Activated gamma-delta T cell (primary cell): ENCODE measurements at regions not wholly inside any gene's neighbourhood (a gene's known extent, or its start where the extent isn't known, plus 50 kb on each side); places are given as distances from the start of the nearest gene placed in this dataset.
"Not testable (repeated sequence)": the region's sequence is repeated elsewhere in the genome, so short reads cannot be mapped to it uniquely, and the experiment has no call there.

Experiments used
- DNase-seq: peaks from one replicate; lab custom pipeline; 2025; lab: John Stamatoyannopoulos, UW

DNA sequence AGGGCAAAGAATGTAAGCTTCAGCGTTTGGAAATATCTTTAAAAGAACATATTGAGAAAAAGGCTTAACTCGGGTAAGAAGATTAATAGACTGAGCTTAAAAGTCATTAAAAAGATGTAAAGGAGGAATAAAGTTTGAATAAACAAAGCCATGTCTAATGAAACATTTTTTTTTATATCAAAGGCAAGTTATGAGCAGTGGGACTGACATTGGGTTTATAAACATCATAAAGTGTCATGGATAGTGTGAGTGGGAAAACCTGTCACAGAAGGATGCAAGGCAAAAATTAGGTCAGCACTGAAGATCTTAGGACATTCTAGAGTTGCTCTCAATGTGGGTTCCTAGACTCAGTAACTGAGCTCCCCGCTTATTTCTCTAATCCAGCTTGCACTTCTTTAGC, 438.0 kb upstream of the CDH11 start:
- no peak for DNase-seq

DNA sequence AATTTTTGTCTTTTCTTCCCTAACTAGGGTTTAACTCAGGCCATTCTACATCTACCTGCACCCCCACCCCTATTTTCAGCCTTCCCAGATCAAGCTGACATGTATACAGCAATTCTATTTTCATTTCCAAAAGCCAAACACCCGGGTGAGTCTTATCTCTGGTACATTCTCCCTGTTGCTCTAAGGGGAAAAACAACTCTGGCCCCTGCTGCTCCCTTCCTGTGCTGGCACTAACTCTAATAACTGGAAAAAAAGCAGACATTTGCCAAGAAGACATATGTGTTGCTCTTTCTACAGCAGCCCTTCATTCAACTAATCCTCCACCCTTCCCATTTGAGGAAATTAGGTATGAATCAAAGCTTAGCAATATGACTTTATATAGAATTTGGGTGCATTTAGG, 427.8 kb upstream of the CDH11 start:
- DNase-seq, result not testable (repeated sequence)

DNA sequence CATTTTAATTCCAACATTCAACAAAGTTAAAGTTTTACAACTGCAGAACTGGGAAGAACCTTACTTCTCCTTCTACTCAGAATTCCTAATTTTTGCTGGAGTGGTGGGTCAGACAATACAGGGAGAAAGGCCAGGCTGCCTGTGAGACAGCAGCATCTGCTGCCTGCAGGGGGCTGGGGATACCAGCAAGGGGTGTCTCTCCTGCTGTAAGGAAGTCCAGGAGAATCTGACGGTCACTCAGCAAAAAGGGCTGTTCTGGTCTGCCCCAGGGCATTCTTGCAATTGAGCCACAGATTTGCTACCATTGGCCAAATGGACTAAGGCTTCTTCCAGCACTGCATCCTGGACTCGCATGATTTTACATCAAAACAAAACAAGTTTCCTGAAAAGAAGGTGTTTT, 426.6 kb upstream of the CDH11 start:
- no peak for DNase-seq

DNA sequence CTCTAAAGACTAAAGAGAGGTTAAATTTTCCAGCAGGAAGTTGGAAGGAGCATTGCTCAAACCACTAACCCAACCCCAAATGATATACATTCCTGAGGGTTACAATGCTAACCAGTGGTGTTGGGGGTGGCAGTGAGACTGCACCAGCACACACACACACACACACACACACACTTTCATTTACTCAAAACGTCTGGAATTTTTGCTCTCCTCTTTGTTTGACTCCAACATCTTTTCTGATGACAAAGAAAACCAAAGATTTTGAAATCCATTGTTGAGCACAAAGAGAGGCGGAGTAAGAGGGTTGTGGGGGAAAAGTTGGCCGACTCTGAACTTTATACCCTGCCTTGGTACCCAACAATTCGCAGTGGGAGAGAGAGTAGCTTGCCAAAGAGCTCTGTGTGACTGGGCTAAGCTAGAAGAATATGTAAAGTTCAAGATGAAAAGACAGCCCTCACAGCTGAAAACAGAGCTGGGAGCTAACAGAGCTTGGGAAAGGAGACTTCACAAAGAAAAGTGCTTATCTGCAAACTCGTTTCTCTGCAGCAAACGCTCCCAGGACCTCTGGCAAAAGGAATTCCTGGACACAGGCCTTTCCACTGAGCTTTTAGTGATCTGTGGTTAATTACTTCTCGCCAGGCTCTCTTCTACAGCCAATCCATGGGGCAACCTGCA, 426.0 kb upstream of the CDH11 start:
- DNase-seq, result no peak

DNA sequence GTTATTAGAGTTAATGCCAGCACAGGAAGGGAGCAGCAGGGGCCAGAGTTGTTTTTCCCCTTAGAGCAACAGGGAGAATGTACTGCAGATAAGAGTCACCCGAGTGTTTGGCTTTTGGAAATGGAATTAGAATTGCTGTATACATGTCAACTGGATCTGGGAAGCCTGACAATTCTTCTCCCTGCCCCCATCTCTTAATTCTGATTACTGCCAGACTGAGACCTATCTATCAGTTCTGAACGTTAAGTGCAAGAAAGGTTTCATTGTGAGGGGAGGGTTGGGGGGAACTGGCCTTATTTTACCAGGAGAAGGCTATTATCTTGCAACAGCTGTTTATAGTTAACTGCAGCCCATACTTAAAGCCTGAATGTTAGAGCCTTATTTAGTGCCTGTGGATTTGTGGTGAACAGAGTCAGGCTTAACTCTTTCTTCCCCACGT, 424.5 kb upstream of the CDH11 start:
- DNase-seq, result no peak

DNA sequence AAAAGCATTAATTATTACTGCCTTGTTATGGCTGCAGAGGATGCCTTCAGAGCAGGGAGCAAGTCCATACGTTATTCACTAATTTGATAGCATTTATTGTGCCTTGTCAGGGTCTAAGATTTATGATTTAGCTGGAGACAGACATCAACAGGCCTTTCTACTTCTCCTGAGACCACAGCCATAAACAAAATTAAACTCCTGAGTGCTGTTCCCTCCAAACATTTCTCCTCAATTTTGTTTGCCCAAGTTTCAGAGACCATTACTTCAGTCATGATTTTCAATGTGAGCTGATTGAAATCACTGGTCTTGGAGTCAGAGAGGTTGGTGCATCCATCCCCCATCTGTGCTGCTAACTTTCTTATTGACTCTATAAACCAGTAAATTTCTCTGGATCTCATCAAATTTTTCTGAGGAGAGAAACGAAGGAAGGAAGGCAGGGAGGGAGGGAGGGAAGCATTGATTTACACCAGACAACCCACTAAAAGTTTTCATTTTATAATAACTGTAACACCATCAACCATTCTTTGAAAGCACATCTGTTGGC, 423.6 kb upstream of the CDH11 start:
- DNase-seq, result no peak

DNA sequence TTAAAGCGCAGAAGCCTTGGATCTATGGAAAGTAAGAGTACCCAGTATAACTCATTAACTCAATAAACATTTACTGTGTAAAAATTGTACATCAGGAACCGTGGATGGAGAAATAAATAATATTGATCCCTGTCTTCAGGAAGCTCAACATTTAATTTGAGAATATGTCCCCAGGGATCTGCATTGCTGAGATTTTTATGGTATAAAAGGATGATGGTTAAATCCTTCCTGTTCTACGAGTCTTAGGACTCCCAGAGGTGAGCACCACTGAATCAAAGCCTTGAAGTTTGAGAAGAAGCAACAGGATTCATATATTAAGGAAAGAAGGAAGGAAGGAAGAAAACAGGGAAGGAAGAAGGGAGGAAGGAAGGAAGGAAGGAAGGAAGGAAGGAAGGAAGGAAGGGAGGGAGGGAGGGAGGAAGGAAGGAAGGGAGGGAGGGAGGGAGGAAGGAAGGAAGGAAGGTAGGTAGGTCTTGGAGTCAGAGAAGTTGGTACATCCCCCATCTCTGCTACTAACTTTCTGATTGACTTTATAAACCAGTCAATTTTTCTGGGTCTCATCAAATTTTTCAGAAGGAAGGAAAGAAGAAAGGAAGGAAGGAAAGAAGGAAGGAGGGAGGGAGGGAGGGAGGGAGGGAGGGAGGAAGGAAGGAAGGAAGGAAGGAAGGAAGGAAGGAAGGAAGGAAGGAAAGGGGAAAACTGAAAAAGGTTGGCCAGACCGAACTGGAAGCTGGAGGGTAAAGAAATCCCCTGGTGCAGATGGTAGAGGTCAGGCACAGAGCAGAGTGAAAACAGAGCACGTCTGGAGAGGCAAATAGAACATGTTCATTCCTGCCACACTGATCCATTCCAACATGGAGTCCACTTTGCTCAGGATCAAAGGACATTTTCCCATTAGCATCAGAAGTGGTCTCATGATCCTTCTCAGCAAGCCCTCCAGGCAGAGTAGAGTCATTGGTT, 422.2 kb upstream of the CDH11 start:
- DNase-seq, result no peak

DNA sequence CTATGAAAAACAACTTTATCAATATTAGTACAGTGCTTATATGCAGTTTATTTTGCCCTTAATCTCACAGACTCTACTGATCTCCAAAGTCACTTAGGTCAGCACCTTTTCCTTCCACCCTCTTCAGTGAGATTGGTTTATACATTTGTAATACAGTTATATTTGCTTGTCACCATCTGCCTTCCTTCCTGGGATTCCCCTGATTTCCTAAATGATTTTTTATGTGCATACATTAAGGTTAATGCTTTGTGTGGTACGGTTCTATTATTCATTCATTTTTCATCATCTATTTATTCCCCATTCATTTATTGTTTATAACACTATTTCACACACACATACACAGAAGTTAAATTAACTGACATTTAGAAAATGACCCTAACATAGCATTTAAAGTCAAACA, 419.8 kb upstream of the CDH11 start:
- DNase-seq, result no peak

DNA sequence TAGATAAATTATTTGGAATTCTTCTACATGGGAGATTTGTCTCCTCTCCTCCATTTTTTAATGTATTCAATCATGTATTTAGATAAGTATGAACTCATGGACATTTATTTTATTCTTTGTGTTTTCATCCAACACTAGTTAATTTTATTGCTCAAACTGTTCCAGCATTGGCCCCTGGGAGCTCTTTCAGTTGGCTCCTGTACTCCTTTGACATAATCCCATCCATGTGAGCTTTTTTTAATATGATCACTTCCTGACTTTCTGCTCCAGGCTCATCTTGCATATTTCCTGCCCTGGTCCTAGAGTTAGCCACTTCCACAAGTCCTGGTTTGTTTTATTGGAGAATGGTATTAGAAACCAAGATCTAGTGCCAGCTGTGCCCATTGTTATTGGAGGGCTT, 419.0 kb upstream of the CDH11 start:
- DNase-seq, result no peak

DNA sequence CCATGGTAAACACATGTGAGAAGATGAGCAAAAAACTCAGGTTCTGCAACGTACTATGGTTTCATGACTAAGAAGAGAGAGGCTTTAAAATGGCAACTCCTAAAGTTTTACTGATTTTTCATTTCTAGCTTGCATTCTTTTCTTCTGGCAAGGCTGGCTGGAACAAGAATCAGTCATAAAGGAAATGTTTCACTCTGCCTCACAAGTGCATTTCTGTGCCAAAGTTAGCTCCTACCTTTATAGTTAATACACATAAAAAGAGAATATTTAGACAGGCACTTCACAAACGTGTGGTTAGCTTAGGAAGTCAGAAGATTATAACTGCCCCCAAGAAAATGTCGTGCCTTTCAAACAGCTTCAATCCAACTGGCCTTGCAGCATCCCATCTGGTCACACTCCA, 417.1 kb upstream of the CDH11 start:
- no peak for DNase-seq

DNA sequence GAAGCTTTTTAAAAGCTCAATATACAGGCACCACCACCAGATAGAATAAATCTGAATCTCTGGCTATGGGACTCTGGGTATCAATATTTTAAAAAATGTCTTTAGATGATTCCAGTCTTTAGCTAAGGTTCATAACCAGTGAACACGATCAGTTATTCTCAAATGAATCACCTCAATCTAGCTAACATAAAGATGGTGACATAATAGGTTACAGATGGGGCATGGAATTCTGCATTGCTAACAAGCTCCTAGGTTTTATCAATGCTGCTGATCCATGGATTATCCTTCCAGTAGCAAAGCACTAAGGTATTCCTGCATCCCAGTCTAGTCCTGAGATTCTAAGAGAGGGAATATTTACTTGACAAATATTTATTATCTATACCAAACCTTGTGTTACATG, 415.5 kb upstream of the CDH11 start:
- no peak for DNase-seq

DNA sequence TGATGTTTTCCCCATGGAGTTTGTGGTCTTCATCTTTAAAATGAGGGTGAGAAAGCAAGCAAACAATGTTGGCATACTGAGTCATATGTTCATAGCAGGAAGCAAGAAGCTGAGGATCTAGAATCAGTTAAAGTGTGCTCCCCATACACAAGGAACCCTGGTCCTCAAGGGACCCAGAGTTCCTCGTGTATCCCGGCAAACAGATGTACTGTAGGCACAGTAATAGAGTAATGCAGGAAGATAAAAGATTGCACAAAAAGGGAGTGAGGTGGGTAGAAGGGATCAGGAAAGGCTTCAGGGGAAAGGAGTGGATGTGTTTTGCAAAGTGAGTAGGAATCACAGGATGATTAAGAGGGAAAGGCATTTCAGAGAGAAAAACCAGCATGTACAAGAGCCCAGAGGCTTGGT, 412.3 kb upstream of the CDH11 start:
- DNase-seq, result no peak

DNA sequence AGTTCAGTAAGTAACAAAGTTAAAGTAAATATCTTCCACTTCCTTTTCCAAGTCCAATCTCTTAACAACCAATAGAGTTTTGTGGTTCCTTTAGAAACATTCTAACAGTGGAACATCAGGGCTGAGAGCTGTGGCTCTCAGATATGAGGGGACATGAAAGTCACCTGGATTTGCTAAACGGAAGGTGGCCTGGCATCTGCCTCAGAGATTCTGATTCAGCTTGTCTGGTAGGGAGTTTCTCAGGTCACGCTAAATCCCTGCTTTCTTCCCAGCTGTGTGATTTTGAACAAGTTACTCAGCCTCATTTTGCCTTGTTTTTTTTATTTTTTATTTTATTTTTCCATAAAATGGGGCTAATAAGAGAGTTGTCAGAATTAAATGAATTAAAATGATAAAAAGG, 411.0 kb upstream of the CDH11 start:
- no peak for DNase-seq

DNA sequence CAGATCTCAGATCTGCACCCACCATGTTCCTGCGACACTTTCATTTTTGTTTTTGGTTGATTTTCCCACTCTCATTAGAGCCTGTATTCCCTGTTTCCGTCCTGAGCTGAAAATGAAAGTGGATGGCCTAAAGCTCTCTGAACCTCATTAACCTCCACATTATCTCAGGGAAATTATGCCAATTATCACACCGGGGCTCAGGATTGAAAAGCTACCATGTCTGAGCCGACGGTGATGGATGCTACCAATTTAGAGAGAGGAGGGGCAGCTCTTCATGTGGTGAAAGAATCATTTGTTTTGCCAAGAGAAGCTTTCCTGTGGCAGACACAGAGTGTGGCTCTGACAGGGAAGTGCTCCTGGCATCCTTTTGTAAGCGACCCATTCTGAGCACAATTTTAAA, 410.4 kb upstream of the CDH11 start:
- no peak for DNase-seq

DNA sequence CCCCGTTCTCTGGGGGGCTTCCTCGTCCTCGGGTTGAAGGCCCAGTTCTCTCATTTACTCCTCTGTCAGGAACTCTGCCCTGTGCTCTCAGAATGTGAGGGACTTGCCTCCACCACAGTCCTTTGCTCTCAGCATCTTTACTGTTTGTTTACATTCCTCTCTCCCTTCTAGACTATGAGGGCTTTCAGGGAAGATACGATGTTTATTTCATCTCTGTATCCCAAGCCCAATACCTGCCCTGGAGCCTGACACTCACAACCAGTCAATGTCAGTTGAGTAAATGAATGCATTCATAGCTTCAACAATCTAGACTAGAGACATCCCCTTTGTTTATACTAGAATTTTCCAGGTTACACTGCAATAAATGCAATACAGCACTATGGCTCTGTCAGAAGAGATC, 409.6 kb upstream of the CDH11 start:
- no peak for DNase-seq

DNA sequence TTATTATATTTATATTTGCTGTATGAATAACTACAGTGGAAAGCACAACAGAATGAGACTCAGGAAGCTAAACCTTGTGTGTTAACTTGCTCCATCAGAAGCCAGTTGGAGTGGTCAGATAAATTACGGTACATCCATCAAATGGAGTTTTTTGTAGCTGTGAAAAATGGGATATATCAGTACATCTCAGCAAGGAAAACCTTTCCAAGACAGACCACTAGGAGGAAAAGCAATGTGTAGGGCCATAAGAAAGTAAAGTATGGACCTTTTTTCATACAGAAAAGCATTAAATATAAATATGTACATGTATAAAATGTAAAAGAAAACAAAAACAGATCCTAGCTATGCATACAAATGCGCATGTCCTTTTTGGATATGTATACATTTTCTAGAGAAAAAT, 403.8 kb upstream of the CDH11 start:
- DNase-seq, result no peak

DNA sequence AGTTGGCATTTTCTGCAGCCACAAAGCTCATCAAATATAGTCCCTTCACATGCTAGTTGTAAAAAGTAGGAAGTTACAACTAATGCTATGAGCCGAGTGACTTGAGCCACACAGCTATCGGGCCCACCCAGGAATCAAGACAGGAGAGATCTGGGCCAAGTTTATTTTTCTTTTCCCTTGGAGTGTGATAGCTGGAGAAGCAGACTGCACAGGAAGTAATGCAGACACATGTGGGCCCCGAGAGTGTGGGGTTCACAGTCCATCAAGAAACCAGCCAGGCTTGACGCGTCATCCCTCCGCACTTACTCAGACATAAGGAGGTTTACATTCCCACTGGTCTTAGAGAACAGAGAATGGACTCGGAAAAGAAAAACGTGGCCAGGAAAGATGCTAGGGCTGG, 403.1 kb upstream of the CDH11 start:
- DNase-seq, result no peak

DNA sequence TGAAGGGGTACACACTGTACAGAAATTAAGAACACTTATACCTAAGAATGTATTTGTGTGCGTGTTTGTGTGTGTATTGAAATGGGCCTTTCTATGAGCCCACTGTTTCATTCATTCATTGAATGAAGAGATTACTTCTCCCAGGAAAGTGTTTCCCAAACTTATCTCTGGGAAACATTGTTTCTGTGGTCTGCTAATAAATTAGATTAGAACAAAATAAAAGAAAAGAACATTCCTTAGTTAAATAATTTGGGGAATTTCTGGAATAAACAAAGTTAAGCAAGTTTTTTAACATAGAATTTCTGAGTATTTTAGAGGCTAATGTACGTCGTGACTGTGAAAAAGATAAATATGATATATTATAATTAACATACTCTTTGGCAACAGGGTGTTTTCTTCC, 402.4 kb upstream of the CDH11 start:
- DNase-seq, result no peak

DNA sequence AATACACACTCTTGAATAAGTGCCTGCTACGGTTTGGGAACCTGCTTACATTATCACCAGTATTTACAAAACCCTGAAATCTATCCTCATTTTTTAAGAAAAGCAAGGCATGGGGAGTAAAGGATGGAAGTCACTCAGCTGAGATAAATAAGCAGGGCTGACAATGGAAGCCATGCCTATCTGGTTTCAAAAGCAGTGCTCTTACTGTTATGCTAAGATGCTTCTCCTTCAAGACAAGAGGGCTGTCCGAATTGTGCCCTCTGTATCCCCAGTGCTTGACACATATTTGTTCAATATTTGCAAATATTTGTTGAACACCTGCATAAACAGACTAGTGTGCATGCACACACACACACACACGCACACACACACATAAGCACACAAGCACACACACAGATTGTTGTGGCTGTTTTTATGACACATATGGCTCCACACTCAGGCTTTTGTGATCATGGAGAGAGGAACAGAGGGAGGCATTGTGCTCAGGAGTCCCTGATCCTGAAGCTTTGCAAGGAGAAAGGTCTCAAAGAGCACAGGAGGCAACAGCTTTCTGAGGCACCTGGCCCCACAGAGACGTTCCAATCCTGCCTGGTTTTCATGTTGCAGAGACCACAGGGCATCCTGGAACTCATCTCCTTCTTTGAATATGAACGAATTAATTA, 401.6 kb upstream of the CDH11 start:
- DNase-seq, result no peak

DNA sequence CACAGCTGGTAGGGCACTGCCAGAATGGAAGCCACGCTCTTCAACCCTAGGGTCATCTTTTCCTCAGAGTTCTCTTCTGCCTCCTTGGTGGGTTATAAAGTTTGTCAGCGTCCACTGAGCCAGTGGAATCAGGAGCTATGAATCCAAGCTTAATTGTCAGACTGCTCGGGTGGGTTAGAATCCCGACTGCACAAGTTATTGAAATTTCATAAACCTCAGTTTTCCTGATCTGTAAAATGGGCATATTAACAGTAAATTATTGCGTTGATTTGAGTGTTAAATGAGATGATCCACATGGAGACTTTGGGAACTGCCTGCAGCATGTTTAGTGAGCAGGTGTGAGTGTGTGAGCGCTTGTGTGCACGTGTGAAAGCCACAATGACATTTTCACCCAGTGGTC, 400.5 kb upstream of the CDH11 start:
- no peak for DNase-seq

DNA sequence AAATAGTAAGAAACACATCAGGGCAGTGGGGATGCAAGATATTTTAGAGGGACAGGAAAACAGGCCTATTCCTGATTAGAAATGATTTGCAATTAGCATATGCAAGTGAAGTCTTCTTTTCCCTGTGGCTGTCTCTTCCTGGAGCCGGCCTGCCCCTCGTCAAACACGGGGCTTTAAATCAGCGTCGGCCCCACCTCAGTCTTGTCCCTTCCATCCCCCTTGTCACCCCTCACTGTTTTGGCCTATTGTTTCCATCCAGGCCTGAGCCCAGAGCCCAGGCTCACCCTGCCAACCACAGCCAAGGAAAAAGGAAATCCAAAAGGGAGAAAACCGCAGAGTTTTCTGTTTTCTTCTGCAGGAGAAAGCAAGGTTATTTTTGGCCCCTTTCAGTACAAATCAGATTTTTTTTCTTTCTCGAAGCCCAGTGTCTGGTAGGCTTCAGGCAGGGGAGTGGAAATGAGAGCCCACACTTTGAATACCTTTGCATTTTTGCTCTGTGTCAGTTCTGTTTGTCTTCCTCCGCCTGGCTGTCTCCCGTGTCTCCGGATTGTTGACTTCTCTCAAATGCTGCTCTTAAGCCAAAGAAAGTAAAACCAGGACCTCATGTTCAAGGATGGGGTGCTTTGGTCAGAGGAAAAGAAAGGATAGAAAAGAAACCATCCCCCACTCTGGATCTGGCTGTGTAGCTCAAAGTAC, 399.9 kb upstream of the CDH11 start:
- DNase-seq, result no peak

DNA sequence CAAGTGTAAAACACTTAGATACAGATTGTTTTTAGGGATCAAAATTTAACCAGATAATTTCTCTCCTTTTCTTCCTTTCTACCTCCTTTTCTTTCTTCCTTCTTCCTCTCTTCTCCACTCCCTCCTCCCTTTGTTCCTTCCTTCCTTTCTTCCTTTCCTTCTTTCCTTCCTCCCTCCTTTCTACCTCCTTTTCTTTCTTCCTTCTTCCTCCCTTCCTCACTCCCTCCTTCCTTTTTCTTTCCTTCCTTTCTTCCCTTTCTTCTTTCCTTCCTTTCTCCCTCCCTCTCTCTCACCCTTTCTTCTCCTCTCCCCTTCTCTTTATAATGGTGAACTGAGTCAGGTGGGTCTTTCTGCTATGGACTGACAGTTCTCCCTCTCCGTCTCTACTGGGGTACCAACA, 397.5 kb upstream of the CDH11 start:
- no peak for DNase-seq
